Trophoblast cell (in vitro differentiated cells and primary cell): ENCODE measurements at regions not wholly inside any gene's neighbourhood (a gene's known extent, or its start where the extent isn't known, plus 50 kb on each side); places are given as distances from the start of the nearest gene placed in this dataset.
A peak's percentile ranks its signal among the peaks of the same experiment; 100 is the strongest.

ENCODE experiments used
- DNase-seq, 2 donors: peaks; one replicate each; pipeline ENCODE4 v3.0.0-alpha.2; 2016
- H2AFZ ChIP-seq: 2 replicates; pipeline ENCODE4 v1.6.1; 2013; ENCODE audit warnings: low read length, moderate library complexity, mild to moderate bottlenecking; ENCODE audit not compliant: insufficient read depth, poor library complexity
- H2AK5ac ChIP-seq: 2 replicates; pipeline ENCODE4 v1.6.1; 2013; ENCODE audit warnings: mild to moderate bottlenecking, low read length
- H2BK120ac ChIP-seq: 2 replicates; pipeline ENCODE4 v1.6.1; 2013; ENCODE audit warnings: low read length, mild to moderate bottlenecking, moderate library complexity; ENCODE audit not compliant: insufficient read depth, poor library complexity
- H2BK12ac ChIP-seq: 2 replicates; pipeline ENCODE4 v1.6.1; 2013; ENCODE audit warnings: mild to moderate bottlenecking, low read length, moderate library complexity
- H2BK5ac ChIP-seq: 2 replicates; pipeline ENCODE4 v1.6.1; 2013; ENCODE audit warnings: low read length, low read depth, moderate library complexity, mild to moderate bottlenecking; ENCODE audit not compliant: poor library complexity
- H3K14ac ChIP-seq: 2 replicates; pipeline ENCODE4 v1.6.1; 2013; ENCODE audit warnings: mild to moderate bottlenecking, low read length
- H3K18ac ChIP-seq: 2 replicates; pipeline ENCODE4 v1.6.1; 2013; ENCODE audit warnings: mild to moderate bottlenecking, low read length
- H3K23ac ChIP-seq: 2 replicates; pipeline ENCODE4 v1.6.1; 2013; ENCODE audit warnings: low read length
- H3K27ac ChIP-seq: 2 replicates; pipeline ENCODE4 v1.5.1; 2013; ENCODE audit warnings: low read depth, mild to moderate bottlenecking, inconsistent platforms, low read length, moderate library complexity
- H3K27me3 ChIP-seq: 2 replicates; pipeline ENCODE4 v1.6.1; 2013; ENCODE audit warnings: inconsistent platforms, mild to moderate bottlenecking, low read length, moderate library complexity; ENCODE audit not compliant: insufficient read depth
- H3K36me3 ChIP-seq, 2 experiments: 1 replicate in 1 of 2; 2 replicates in 1 of 2; pipeline ENCODE4 v1.6.1; 2013; ENCODE audit warnings: low read length in 2 of 2, mild to moderate bottlenecking in 2 of 2, moderate library complexity in 1 of 2; ENCODE audit not compliant: insufficient read depth in 2 of 2, control insufficient read depth in 1 of 2
- H3K4ac ChIP-seq: 2 replicates; pipeline ENCODE4 v1.6.1; 2013; ENCODE audit warnings: low read depth, mild to moderate bottlenecking, low read length, moderate library complexity
- H3K4me1 ChIP-seq, 2 experiments: 1 replicate in 1 of 2; 2 replicates in 1 of 2; pipeline ENCODE4 v1.6.1; 2013; ENCODE audit warnings: low read length in 2 of 2, mild to moderate bottlenecking in 2 of 2, moderate library complexity in 1 of 2; ENCODE audit not compliant: insufficient read depth in 2 of 2, control insufficient read depth in 1 of 2
- H3K4me2 ChIP-seq: 2 replicates; pipeline ENCODE4 v1.6.1; 2013; ENCODE audit warnings: inconsistent platforms, mild to moderate bottlenecking, low read length, moderate library complexity
- H3K4me3 ChIP-seq: 2 replicates; pipeline ENCODE4 v1.5.1; 2013; ENCODE audit warnings: mild to moderate bottlenecking, low read depth, low read length, inconsistent platforms
- H3K79me1 ChIP-seq: one replicate; pipeline ENCODE4 v1.6.1; 2013; ENCODE audit warnings: low read length
- H3K79me2 ChIP-seq: 2 replicates; pipeline ENCODE4 v1.6.1; 2013; ENCODE audit warnings: low read length, mild to moderate bottlenecking; ENCODE audit not compliant: control insufficient read depth, insufficient read depth, poor library complexity
- H3K9ac ChIP-seq: 2 replicates; pipeline ENCODE4 v1.6.1; 2013; ENCODE audit warnings: mild to moderate bottlenecking, low read length
- H3K9me3 ChIP-seq: 2 replicates; pipeline ENCODE4 v1.6.1; 2013; ENCODE audit warnings: low read depth, mild to moderate bottlenecking, control low read depth, inconsistent platforms, low read length; ENCODE audit not compliant: insufficient read depth
- H4K12ac ChIP-seq: 2 replicates; pipeline ENCODE4 v1.6.1; 2013; ENCODE audit warnings: low read depth, mild to moderate bottlenecking, low read length, moderate library complexity
- H4K8ac ChIP-seq: 2 replicates; pipeline ENCODE4 v1.6.1; 2013; ENCODE audit warnings: low read depth, mild to moderate bottlenecking, low read length, moderate library complexity
- H4K91ac ChIP-seq: one replicate; pipeline ENCODE4 v1.6.1; 2013; ENCODE audit warnings: low read depth, mild to moderate bottlenecking, low read length, moderate library complexity
- WGBS: extraction: QIAGEN DNeasy Blood & Tissue Kit; methylation state at CpG from one replicate; pipeline ENCODE4 v1.1.7; 2013; ENCODE audit warnings: missing lambda C conversion rate; ENCODE audit not compliant: insufficient read length, insufficient coverage; ENCODE audit errors: extremely low coverage; 5-methylcytosine and 5-hydroxymethylcytosine counted together

DNA sequence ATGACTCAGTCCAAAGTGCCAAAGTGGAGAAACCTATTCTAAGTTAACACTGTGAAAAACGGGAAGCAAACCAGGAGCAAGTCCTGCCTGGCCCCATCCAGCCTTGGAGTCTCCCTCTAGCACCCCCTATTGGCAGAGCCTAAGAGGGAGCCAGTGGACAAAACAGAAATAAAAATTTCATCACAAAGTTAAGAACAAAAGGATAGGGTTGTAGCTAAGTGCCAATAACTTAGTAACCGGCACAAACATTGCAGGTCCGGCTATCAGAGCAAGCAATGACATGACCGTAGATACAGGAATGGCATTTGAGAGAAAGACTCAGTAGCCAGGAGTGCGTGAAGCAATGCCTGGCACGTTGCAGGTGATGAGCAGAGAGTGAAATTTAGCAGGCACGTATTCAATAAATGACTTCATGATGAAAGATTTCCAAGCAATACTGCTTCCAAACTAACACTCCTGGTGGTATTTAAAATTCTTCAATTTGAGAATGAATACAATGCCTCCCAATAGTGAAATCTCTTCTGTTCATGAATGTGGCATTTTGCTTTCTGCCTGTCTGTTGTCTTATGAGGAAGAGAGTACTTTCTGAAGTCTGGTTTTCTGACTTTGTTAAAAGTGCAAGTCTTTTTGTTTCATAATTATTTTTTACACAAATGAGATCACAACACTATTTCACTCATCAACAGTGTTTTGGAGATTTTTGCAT is 391.0 kb downstream of the OMA1 start:
- H3K9ac ChIP-seq = no peak overlapping the region
- no peak overlapping the region for H2BK120ac ChIP-seq
- H3K14ac ChIP-seq = no peak overlapping the region
- H3K9me3 ChIP-seq = no peaks in the 10 kb centered on the region
- H3K4ac ChIP-seq = no peak overlapping the region
- no peak overlapping the region for H2AK5ac ChIP-seq
- no peak overlapping the region for H3K4me3 ChIP-seq
- no peak overlapping the region for H4K91ac ChIP-seq
- peak in 1 of 2 donors; percentile 24 for DNase-seq
- no CpG with 5 or more reads among the region's 7 CpGs for WGBS
- H2BK12ac ChIP-seq = no peak overlapping the region
- no peak overlapping the region for H2AFZ ChIP-seq
- no peak overlapping the region for H4K8ac ChIP-seq
- H3K23ac ChIP-seq = no peak overlapping the region
- H3K36me3 ChIP-seq = no peaks in the 10 kb centered on the region
- no peak overlapping the region for H3K27ac ChIP-seq
- no peaks in the 10 kb centered on the region for H3K79me1 ChIP-seq
- no peak overlapping the region for H4K12ac ChIP-seq
- H3K79me2 ChIP-seq = no peaks in the 10 kb centered on the region
- no peak overlapping the region for H3K18ac ChIP-seq
- H2BK5ac ChIP-seq = no peak overlapping the region
- H3K4me1 ChIP-seq = no peaks in the 10 kb centered on the region
- no peaks in the 10 kb centered on the region for H3K27me3 ChIP-seq
- no peak overlapping the region for H3K4me2 ChIP-seq

DNA sequence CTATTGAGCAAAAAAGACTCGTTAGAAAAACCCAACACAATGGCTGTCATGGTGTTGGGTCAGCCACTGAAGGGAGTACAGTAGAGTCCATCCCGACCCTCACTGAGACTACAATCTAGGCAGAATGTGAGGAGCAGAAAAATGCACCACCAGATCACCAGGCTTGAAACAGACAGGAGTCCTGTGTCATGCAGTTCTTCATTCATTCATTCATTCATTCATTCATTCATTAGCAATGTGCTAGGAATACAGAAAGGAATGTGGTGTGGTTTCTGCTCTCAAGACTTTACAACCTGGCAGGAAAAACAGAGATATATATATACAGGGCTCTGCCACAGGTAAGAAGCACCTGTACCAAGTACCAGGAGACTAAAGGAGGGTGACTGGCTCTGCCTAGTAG is 392.3 kb downstream of the OMA1 start:
- Histone ChIP-seq H3K36me3 (no peaks in the 10 kb centered on the region), H2BK12ac (no peak overlapping the region), H3K4me1 (no peaks in the 10 kb centered on the region), H2BK5ac (no peak overlapping the region), H2BK120ac (no peak overlapping the region), H2AK5ac (no peak overlapping the region), H3K79me2 (no peaks in the 10 kb centered on the region), H3K4me2 (no peak overlapping the region), H4K8ac (no peak overlapping the region), H3K27me3 (no peaks in the 10 kb centered on the region), H4K12ac (no peak overlapping the region), H3K27ac (no peak overlapping the region), H3K9ac (no peak overlapping the region), H4K91ac (no peak overlapping the region), H3K14ac (no peak overlapping the region), H3K9me3 (no peaks in the 10 kb centered on the region), H3K4ac (no peak overlapping the region), H3K4me3 (no peak overlapping the region), H3K79me1 (no peaks in the 10 kb centered on the region), H3K23ac (no peak overlapping the region), H2AFZ (no peak overlapping the region), H3K18ac (no peak overlapping the region)
- no peak for DNase-seq
- WGBS = no CpG with 5 or more reads among the region's 2 CpGs

DNA sequence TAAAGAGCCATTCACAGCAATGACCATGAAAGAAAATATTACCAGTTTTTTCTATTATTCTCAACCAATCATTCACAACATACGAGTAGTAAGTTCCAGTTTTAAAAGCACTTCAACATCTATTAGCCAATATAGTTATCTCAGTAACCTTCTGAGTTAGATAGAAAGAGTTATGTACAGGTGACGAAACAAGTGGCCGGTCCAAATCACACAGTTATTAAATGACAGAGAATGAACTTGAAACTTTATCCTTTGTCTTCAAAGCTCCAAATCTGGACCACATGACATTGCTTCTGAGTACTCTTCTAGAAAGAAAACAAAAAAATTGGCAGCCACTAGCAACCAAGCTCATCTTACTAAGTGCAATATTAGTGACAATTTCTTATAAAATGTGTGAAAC is 393.8 kb downstream of the OMA1 start:
- Histone ChIP-seq H3K79me2 (no peaks in the 10 kb centered on the region), H2BK12ac (no peak overlapping the region), H3K27ac (no peak overlapping the region), H3K36me3 (no peaks in the 10 kb centered on the region), H3K4me2 (no peak overlapping the region), H2BK120ac (no peak overlapping the region), H3K23ac (no peak overlapping the region), H3K4me3 (no peak overlapping the region), H2BK5ac (no peak overlapping the region), H3K79me1 (no peaks in the 10 kb centered on the region), H3K9me3 (no peaks in the 10 kb centered on the region), H2AFZ (no peak overlapping the region), H3K4ac (no peak overlapping the region), H3K14ac (no peak overlapping the region), H4K12ac (no peak overlapping the region), H2AK5ac (no peak overlapping the region), H4K8ac (no peak overlapping the region), H3K4me1 (no peaks in the 10 kb centered on the region), H3K9ac (no peak overlapping the region), H3K27me3 (no peaks in the 10 kb centered on the region), H4K91ac (no peak overlapping the region), H3K18ac (no peak overlapping the region)
- no peak for DNase-seq
- WGBS = no CpG with 5 or more reads among the region's 3 CpGs

DNA sequence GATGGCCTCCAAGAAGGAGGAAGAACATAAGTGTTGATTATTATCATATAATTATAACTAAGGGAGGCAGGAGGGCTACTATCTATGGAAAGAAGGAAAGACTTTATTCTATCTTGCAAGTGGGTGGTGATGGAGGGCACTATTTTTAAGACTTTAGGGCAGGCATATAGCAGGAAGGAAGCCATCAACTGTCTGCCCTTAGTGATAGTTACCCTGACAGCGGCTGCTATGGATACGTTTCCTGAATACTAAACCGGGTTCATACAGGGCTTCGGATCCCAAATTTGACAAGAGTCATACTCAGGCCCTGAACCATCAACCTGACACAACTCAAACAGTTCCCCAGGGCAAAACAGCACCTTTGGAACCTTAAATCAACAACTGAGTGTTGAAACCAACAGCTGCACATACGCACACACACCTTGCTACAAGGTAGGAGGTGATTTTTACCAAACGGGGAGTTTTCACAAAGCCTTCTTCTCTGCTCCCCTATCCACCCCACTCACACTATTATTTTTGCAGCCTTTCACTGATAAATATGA is 397.2 kb downstream of the OMA1 start:
- H2AFZ ChIP-seq = no peak overlapping the region
- no peaks in the 10 kb centered on the region for H3K4me1 ChIP-seq
- H3K23ac ChIP-seq = no peak overlapping the region
- no peaks in the 10 kb centered on the region for H3K9me3 ChIP-seq
- WGBS = no CpG with 5 or more reads among the region's 6 CpGs
- no peak overlapping the region for H3K4ac ChIP-seq
- no peak overlapping the region for H4K12ac ChIP-seq
- H3K27ac ChIP-seq = no peak overlapping the region
- H3K27me3 ChIP-seq = no peaks in the 10 kb centered on the region
- no peak overlapping the region for H3K9ac ChIP-seq
- DNase-seq = no peak
- H3K36me3 ChIP-seq = no peaks in the 10 kb centered on the region
- no peak overlapping the region for H4K8ac ChIP-seq
- no peak overlapping the region for H2AK5ac ChIP-seq
- H4K91ac ChIP-seq = no peak overlapping the region
- H3K14ac ChIP-seq = no peak overlapping the region
- no peak overlapping the region for H3K18ac ChIP-seq
- H2BK120ac ChIP-seq = no peak overlapping the region
- no peaks in the 10 kb centered on the region for H3K79me1 ChIP-seq
- H3K4me3 ChIP-seq = no peak overlapping the region
- no peak overlapping the region for H2BK5ac ChIP-seq
- H2BK12ac ChIP-seq = no peak overlapping the region
- H3K4me2 ChIP-seq = no peak overlapping the region
- H3K79me2 ChIP-seq = no peaks in the 10 kb centered on the region
